Peyer's patch (tissue), 4 donors: ENCODE measurements at regions not wholly inside any gene's neighbourhood (a gene's known extent, or its start where the extent isn't known, plus 50 kb on each side); places are given as distances from the start of the nearest gene placed in this dataset.

Source experiments
- CTCF ChIP-seq, 6 experiments: fragments of 450-650 bp in 4 of 6; fragments of 200-600 bp in 2 of 6; sonication (generic) in 1 of 6; IDR thresholded peaks; one replicate each; pipeline ENCODE4 v1.5.1; 2017 to 2019; ENCODE audit warnings: antibody characterized with exemption in 6 of 6, mild to moderate bottlenecking in 3 of 6, moderate library complexity in 1 of 6
- POLR2A ChIP-seq, 2 donors: fragments of 450-650 bp; IDR thresholded peaks; one replicate each; pipeline ENCODE4 v1.5.1; 2017; ENCODE audit warnings: antibody characterized with exemption in 2 of 2, mild to moderate bottlenecking in 2 of 2, moderate library complexity in 2 of 2

GRCh38 chr1:34602907-34603306 is 151.9 kb upstream of the GJB5 start:
- no peak for TF ChIP-seq CTCF (IDR thresholded peaks at IDR 0.05)
- TF ChIP-seq POLR2A (IDR thresholded peaks at IDR 0.05) = no peak
